Glutamatergic neuron (in vitro differentiated cells): ENCODE measurements at regions not wholly inside any gene's neighbourhood (a gene's known extent, or its start where the extent isn't known, plus 50 kb on each side); places are given as distances from the start of the nearest gene placed in this dataset.

Source experiments
- DNase-seq: peaks from one replicate; pipeline ENCODE4 v3.0.0; 2022
- H3K27ac Mint-ChIP-seq: one replicate; pipeline ENCODE4 v1.8.0; 2020; ENCODE audit warnings: mild to moderate bottlenecking, mixed read lengths, inconsistent platforms; ENCODE audit not compliant: unreplicated experiment
- H3K27me3 Mint-ChIP-seq: one replicate; pipeline ENCODE4 v1.8.0; 2020; ENCODE audit warnings: mild to moderate bottlenecking, moderate library complexity, mixed read lengths, inconsistent platforms; ENCODE audit not compliant: unreplicated experiment
- H3K36me3 Mint-ChIP-seq: one replicate; pipeline ENCODE4 v1.8.0; 2020; ENCODE audit warnings: mild to moderate bottlenecking, mixed read lengths, inconsistent platforms; ENCODE audit not compliant: unreplicated experiment
- H3K4me1 Mint-ChIP-seq: one replicate; pipeline ENCODE4 v1.8.0; 2020; ENCODE audit warnings: mild to moderate bottlenecking, low read depth, mixed read lengths, inconsistent platforms; ENCODE audit not compliant: unreplicated experiment
- H3K4me3 Mint-ChIP-seq: one replicate; pipeline ENCODE4 v1.8.0; 2020; ENCODE audit warnings: mild to moderate bottlenecking, mixed read lengths, inconsistent platforms; ENCODE audit not compliant: unreplicated experiment
- H3K9me3 Mint-ChIP-seq: one replicate; pipeline ENCODE4 v1.8.0; 2020; ENCODE audit warnings: mild to moderate bottlenecking, moderate library complexity, mixed read lengths, inconsistent platforms; ENCODE audit not compliant: unreplicated experiment
- TF ChIP-seq, protein P1 (sequence below): fragments of 200-600 bp; sonication (generic); IDR thresholded peaks from one replicate; pipeline ENCODE4 v1.5.0; 2021; ENCODE audit not compliant: partially characterized antibody, unreplicated experiment

DNA sequence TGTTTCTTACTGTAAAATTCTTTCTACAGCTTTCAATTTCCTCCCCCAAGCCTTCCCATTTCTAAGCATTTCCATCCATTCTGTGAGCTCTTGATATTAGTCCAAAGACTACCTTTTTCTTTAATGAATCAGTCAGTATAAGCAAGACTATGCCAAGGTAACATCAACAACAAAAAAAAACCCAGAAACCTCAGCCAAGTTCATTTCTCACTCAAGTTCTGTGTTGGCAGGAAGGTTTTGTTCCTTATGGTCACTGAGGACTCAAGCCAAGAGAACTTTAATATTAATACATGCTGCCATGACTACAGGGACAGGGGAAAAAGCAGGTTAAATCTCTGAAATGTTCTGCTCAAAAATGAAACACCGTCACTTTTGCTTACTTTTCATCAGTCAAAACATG is 621.2 kb upstream of the NRP1 start:
- Mint-ChIP-seq H3K4me3 (no peak overlapping the region), H3K27me3 (no peaks in the 10 kb centered on the region), H3K27ac (no peak overlapping the region), H3K36me3 (no peaks in the 10 kb centered on the region), H3K9me3 (no peaks in the 10 kb centered on the region), H3K4me1 (no peaks in the 10 kb centered on the region)
- TF ChIP-seq, protein P1, sequence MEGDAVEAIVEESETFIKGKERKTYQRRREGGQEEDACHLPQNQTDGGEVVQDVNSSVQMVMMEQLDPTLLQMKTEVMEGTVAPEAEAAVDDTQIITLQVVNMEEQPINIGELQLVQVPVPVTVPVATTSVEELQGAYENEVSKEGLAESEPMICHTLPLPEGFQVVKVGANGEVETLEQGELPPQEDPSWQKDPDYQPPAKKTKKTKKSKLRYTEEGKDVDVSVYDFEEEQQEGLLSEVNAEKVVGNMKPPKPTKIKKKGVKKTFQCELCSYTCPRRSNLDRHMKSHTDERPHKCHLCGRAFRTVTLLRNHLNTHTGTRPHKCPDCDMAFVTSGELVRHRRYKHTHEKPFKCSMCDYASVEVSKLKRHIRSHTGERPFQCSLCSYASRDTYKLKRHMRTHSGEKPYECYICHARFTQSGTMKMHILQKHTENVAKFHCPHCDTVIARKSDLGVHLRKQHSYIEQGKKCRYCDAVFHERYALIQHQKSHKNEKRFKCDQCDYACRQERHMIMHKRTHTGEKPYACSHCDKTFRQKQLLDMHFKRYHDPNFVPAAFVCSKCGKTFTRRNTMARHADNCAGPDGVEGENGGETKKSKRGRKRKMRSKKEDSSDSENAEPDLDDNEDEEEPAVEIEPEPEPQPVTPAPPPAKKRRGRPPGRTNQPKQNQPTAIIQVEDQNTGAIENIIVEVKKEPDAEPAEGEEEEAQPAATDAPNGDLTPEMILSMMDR, result no peak
- no peak for DNase-seq

DNA sequence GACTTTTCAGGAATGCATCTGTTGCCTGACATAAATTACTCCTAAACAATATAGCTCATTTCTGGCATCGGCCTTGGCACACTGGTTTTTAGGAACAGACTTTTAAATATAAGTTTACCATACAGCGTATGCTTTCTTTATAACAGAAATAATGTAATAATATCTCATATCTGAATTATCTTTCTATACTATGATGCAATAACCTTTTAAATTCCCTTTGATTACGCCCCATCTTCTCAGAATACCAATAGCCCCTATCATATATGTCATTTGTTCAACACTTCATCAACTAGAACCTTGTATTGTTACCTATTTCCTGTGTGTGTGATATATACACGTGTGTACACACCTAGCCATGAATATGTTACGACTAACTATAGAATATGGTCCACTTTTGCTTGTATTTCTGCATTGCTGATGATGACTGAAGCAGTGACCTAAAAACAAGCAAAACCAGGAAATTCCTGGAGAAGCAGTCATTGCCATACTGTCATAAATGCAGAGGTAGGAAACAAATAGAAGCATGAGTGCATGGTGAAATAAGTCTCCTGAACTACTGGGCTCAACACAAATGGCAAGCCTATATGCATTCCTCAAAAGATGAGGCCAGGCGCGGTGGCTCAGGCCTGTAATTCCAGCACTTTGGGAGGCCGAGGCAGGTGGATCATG is 618.4 kb upstream of the NRP1 start:
- no peaks in the 10 kb centered on the region for H3K4me1 Mint-ChIP-seq
- DNase-seq, result no peak
- H3K36me3 Mint-ChIP-seq, result no peaks in the 10 kb centered on the region

DNA sequence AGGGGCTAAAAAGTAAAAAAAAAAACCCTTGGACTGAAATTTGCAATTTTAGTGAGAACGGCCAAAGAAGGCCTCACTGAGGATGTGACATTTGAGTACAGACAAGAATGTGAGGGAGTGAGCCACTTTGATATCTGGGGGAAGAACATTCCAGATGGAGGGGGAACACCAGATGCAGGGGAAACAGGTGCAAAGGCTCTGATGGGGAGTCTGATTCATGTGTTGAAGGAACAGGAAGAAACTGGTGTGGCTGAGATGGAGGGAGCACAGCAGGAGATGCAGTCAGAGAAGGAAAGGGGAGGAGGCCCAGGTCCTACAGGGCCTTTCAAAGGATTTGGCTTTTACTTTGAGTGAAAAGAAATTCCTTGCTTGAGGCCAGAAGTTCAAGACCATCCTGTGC is 615.7 kb upstream of the NRP1 start:
- Mint-ChIP-seq H3K4me3 (no peak overlapping the region), H3K9me3 (no peaks in the 10 kb centered on the region), H3K4me1 (no peaks in the 10 kb centered on the region), H3K36me3 (peaks cover 5% of the 10 kb centered on the region), H3K27ac (no peak overlapping the region), H3K27me3 (no peaks in the 10 kb centered on the region)
- TF ChIP-seq, protein P1, result no peak
- no peak for DNase-seq

More for the DNA sequence above, 618.4 kb upstream of the NRP1 start:
- Mint-ChIP-seq H3K27ac (no peak overlapping the region), H3K4me3 (no peak overlapping the region), H3K27me3 (no peaks in the 10 kb centered on the region), H3K9me3 (no peaks in the 10 kb centered on the region)
- TF ChIP-seq, protein P1, result no peak

DNA sequence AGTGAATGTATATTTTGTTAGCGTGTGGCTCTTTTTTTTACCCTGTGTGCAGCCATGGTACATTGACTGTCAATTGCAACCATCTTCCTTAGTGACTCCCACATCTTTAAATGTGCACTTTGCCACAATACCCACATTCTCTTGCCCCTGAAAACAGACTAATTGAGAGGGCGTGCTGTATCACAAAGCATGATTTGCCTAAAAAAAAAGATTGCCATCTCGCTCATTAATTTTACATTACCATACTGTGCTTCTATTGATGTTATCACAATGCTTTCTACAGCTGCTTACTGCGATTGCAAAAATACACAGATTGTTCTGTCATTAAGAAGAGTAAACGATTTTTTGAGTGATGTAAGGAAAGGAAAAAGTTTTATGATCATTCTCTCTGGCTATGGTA is 613.1 kb upstream of the NRP1 start:
- Mint-ChIP-seq H3K9me3 (no peaks in the 10 kb centered on the region), H3K4me3 (no peak overlapping the region), H3K36me3 (peaks cover 5% of the 10 kb centered on the region), H3K27me3 (no peaks in the 10 kb centered on the region), H3K4me1 (no peaks in the 10 kb centered on the region), H3K27ac (no peak overlapping the region)
- TF ChIP-seq, protein P1, result no peak
- no peak for DNase-seq

DNA sequence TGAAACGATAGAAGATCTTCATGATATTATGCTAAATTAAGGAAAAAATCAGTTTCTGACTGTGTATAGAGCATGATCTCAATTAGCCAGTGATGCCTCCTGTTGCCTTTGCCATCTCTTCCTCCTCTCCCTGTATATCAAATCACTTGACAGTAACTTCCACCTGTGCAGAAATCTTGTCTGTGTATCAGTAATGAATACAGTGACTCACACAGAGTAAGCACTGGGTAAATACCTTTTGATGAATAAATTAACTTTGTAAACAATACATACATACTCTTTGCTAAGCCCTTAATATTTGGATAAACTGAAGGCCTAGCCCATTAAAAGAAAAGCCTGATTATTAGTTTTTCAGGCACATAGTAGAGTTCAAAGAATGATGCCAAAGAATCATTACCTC is 610.6 kb upstream of the NRP1 start:
- Mint-ChIP-seq H3K4me1 (no peaks in the 10 kb centered on the region), H3K9me3 (no peaks in the 10 kb centered on the region), H3K4me3 (no peak overlapping the region)

More for the DNA sequence above, 610.6 kb upstream of the NRP1 start:
- TF ChIP-seq, protein P1, result no peak
- H3K36me3 Mint-ChIP-seq, result peaks cover 5% of the 10 kb centered on the region
- no peaks in the 10 kb centered on the region for H3K27me3 Mint-ChIP-seq
- DNase-seq, result no peak
- no peak overlapping the region for H3K27ac Mint-ChIP-seq
